SK-N-MC (cell line): ENCODE measurements at regions not wholly inside any gene's neighbourhood (a gene's known extent, or its start where the extent isn't known, plus 50 kb on each side); places are given as distances from the start of the nearest gene placed in this dataset.
"Not testable (repeated sequence)": the region's sequence is repeated elsewhere in the genome, so short reads cannot be mapped to it uniquely, and the experiment has no call there.

Experiments
- DNase-seq: peaks from one replicate; pipeline ENCODE4 v3.0.0-alpha.2; 2011; ENCODE audit warnings: low read depth, low spot score
- H3K27ac ChIP-seq: fragments of 200-600 bp; sonication (generic); 2 replicates; pipeline ENCODE4 v1.5.1; 2016; ENCODE audit warnings: mixed run types
- H3K36me3 ChIP-seq: fragments of 200-600 bp; sonication (generic); 2 replicates; pipeline ENCODE4 v1.6.1; 2017; ENCODE audit warnings: antibody characterized with exemption, low read length, mixed read lengths; ENCODE audit not compliant: insufficient read depth
- H3K4me3 ChIP-seq: fragments of 200-600 bp; sonication (generic); 2 replicates; pipeline ENCODE4 v1.5.1; 2016
- H3K9ac ChIP-seq: fragments of 200-600 bp; sonication (generic); 2 replicates; pipeline ENCODE4 v1.8.0; 2017; ENCODE audit warnings: mixed run types, mixed read lengths; ENCODE audit not compliant: insufficient read length
- H3K9me3 ChIP-seq: fragments of 200-600 bp; sonication (generic); 2 replicates; pipeline ENCODE4 v1.6.1; 2017; ENCODE audit warnings: low read depth, mild to moderate bottlenecking, antibody characterized with exemption, low read length, moderate library complexity, mixed read lengths
- EZH2 ChIP-seq: fragments of 200-600 bp; sonication (generic); IDR thresholded peaks from one replicate; pipeline ENCODE4 v1.6.1; 2017; ENCODE audit warnings: antibody characterized with exemption
- FOXP2 ChIP-seq: optimal IDR thresholded peaks from 2 replicates; pipeline ENCODE3; 2011; ENCODE audit warnings: mild to moderate bottlenecking, moderate library complexity; ENCODE audit not compliant: insufficient read depth; ENCODE audit errors: extremely low read length, control extremely low read depth
- POLR2AphosphoS5 ChIP-seq: IDR thresholded peaks from 2 replicates; pipeline ENCODE4 v1.6.1; 2012; ENCODE audit warnings: mild to moderate bottlenecking, low read depth, low read length, borderline replicate concordance

DNA sequence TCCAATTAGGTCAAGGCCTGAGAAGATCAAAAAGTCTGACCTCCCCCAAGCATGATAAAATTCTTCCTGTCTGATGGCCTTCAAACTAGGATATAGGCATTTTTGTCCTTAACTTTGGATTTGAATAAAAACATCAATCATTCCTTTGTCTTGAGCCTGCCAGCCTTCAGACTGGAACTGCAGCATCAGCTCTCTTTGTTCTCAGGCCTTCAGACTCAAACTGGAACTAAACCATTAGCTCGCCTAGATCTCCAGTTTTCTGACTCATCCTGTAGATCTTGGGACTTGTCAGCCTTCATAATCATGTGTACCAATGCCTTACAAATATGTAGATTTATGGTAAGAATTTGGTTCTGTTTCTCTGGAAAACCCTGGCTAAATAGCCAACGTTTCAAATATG lies 721.7 kb downstream of the GALC start:
- no peak overlapping the region for H3K4me3 ChIP-seq
- DNase-seq, result no peak
- H3K36me3 ChIP-seq, result no peaks in the 10 kb centered on the region
- no peak overlapping the region for H3K9ac ChIP-seq
- no peaks in the 10 kb centered on the region for H3K9me3 ChIP-seq
- no peak overlapping the region for H3K27ac ChIP-seq
- TF ChIP-seq FOXP2 (no peak), POLR2AphosphoS5 (no peak), EZH2 (no peak)

- H3K36me3 ChIP-seq, result no peaks in the 10 kb centered on the region
- TF ChIP-seq FOXP2 (no peak), POLR2AphosphoS5 (no peak), EZH2 (no peak)
- no peak overlapping the region for H3K4me3 ChIP-seq
- no peak overlapping the region for H3K9ac ChIP-seq
- no peaks in the 10 kb centered on the region for H3K9me3 ChIP-seq
- no peak for DNase-seq
- H3K27ac ChIP-seq, result no peak overlapping the region
Measured at GRCh38 chr14:87268997-87269396, 724.0 kb downstream of the GALC start.

GRCh38 chr14:87264796-87265195 lies 728.2 kb downstream of the GALC start:
- Histone ChIP-seq H3K4me3 (no peak overlapping the region), H3K27ac (no peak overlapping the region), H3K9me3 (no peaks in the 10 kb centered on the region; the same call in 1 of the 2 replicates), H3K9ac (no peak overlapping the region), H3K36me3 (no peaks in the 10 kb centered on the region)
- TF ChIP-seq POLR2AphosphoS5 (no peak), FOXP2 (no peak), EZH2 (no peak)
- no peak for DNase-seq

DNA sequence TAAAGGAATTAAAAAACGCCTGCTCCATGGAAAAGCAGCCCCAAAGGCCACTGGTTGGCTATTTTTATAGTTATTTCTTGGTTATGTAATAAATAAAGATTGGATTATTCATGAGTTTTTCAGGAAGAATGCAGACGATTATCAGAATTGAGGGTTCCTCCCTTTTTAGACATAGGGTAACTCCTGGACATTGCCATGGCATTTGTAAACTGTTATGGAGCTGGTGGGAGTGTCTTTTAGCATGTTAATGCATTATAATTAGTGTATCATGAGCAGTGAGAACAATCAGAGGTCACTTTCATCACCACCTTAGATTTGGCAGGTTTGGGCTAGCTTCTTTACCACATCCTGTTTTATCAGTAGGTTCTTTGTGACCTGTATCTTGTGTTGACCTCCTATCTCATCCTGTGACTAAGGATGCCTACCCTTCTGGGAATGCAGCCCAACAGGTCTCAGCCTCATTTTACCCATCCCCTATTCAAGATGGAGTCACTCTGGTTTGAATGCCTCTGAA lies 728.7 kb downstream of the GALC start:
- no peak overlapping the region for H3K9ac ChIP-seq
- TF ChIP-seq FOXP2 (no peak), EZH2 (no peak), POLR2AphosphoS5 (no peak)
- no peak overlapping the region for H3K27ac ChIP-seq
- H3K9me3 ChIP-seq, result no peaks in the 10 kb centered on the region; the same call in 1 of the 2 replicates
- no peak for DNase-seq
- H3K36me3 ChIP-seq, result no peaks in the 10 kb centered on the region
- no peak overlapping the region for H3K4me3 ChIP-seq

GRCh38 chr14:87261621-87262020 lies 731.4 kb downstream of the GALC start:
- no peak overlapping the region for H3K27ac ChIP-seq
- H3K9ac ChIP-seq, result no peak overlapping the region
- TF ChIP-seq POLR2AphosphoS5 (no peak), EZH2 (no peak), FOXP2 (no peak)
- H3K9me3 ChIP-seq, result no peaks in the 10 kb centered on the region; the same call in 1 of the 2 replicates
- no peaks in the 10 kb centered on the region for H3K36me3 ChIP-seq
- no peak for DNase-seq
- H3K4me3 ChIP-seq, result no peak overlapping the region

DNA sequence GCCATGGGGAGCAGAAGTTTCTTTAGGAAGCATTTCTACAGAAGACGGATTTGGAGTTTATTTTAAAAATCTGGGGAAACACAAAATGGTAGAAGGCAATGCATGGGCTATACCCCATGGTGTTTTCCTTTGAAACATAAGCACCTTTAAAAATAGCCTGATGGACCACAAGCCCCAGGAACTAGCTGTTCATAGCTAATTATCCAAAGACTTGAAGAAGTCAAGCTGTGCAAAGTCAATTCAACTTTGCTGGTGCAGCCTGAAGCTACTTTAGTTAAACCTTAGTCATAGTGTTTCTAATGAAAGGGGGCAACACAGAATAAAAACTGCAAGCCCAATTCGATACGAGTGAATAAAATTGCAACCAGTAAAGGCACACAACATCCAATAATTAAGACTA lies 732.5 kb downstream of the GALC start:
- TF ChIP-seq EZH2, result no peak
- no peak for TF ChIP-seq POLR2AphosphoS5
- no peak for TF ChIP-seq FOXP2
- no peak overlapping the region for H3K4me3 ChIP-seq
- no peaks in the 10 kb centered on the region for H3K36me3 ChIP-seq
- peak; percentile 35 for DNase-seq
- no peaks in the 10 kb centered on the region; the same call in 1 of the 2 replicates for H3K9me3 ChIP-seq
- H3K27ac ChIP-seq, result no peak overlapping the region
- H3K9ac ChIP-seq, result no peak overlapping the region

DNA sequence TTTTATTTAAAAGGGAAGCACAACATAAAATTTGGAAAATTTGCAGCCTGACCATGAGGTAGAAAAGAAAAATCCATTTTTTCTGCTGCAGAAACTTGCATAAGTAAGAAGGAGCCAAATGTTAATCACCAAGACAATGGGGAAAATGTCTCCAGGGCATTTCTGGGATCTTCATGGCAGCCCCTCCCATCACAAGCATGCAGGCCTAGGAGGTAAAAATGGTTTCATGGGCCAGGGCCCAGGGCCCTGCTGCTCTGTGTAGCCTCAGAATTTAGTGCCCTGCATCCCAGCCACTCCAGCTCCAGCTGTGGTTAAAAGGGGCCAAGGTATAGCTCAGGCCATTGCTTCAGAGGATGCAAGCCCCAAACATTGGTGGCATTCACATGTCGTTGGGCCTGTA lies 735.6 kb downstream of the GALC start:
- no peak for DNase-seq
- no peak for TF ChIP-seq POLR2AphosphoS5
- no peak for TF ChIP-seq EZH2
- TF ChIP-seq FOXP2, result no peak

DNA sequence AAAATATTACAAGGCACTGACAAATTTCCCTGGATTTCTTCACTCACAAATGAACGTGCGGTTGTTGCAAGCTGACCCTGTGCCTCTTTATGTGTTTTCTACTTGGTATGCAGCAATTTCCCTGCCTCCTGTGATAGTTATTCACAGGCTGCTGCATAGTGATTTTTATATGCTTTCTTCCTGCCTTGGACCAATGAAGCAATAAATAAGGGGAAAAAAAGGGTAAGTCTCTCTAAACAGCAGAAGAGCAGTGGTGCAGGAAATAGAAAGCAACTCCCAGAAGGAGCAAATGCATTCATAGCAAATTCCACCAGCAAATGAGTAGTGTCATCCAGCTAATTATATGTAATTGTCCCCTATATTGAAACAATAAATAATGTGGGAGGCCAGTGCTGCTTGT lies 737.9 kb downstream of the GALC start:
- Histone ChIP-seq H3K36me3 (no peaks in the 10 kb centered on the region), H3K27ac (no peak overlapping the region), H3K4me3 (no peak overlapping the region), H3K9ac (no peak overlapping the region), H3K9me3 (no peaks in the 10 kb centered on the region; the same call in 1 of the 2 replicates)
- no peak for DNase-seq
- TF ChIP-seq EZH2 (no peak), FOXP2 (no peak), POLR2AphosphoS5 (no peak)

More for the DNA sequence above, 735.6 kb downstream of the GALC start:
- no peak overlapping the region for H3K27ac ChIP-seq
- H3K9me3 ChIP-seq, result no peaks in the 10 kb centered on the region; the same call in 1 of the 2 replicates
- H3K4me3 ChIP-seq, result no peak overlapping the region
- no peak overlapping the region for H3K9ac ChIP-seq
- no peaks in the 10 kb centered on the region for H3K36me3 ChIP-seq

- Histone ChIP-seq H3K9ac (no peak overlapping the region), H3K9me3 (no peaks in the 10 kb centered on the region), H3K36me3 (no peaks in the 10 kb centered on the region), H3K27ac (no peak overlapping the region), H3K4me3 (no peak overlapping the region)
- TF ChIP-seq EZH2, result no peak
- TF ChIP-seq POLR2AphosphoS5, result no peak
- no peak for TF ChIP-seq FOXP2
- DNase-seq, result no peak
Measured at GRCh38 chr14:87254331-87254874, 738.6 kb downstream of the GALC start.

DNA sequence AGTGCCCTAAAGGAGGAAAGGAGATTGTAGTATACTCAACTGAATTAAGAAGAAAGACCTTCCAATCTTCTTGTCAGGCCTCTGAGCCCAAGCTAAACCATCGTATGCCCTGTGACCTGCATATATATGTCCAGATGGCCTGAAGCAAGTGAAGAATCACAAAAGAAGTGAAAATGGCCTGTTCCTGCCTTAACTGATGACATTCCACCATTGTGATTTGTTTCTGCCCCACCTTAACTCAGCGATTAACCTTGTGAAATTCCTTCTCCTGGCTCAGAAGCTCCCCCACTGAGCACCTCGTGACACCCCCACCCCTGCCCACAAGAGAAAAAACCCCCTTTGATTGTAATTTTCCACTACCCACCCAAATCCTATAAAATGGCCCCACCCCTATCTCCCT lies 739.2 kb downstream of the GALC start:
- H3K9ac ChIP-seq, H3K27ac ChIP-seq, H3K4me3 ChIP-seq, DNase-seq, H3K9me3 ChIP-seq, H3K36me3 ChIP-seq: not testable (repeated sequence)
